B cell (primary cell): ENCODE measurements at regions not wholly inside any gene's neighbourhood (a gene's known extent, or its start where the extent isn't known, plus 50 kb on each side); places are given as distances from the start of the nearest gene placed in this dataset.

Source experiments
- ATAC-seq: fragments of 200-7000 bp; cut with Tn5 transposase; one replicate; pipeline ENCODE4 v1.10.0; 2021; ENCODE audit warnings: low read depth, mild to moderate bottlenecking, moderate number of reproducible peaks, moderate library complexity
- CTCF ChIA-PET: fragments of 350-600 bp; sonication (Branson Sonifier 250); formaldehyde crosslinking; loops from one replicate; lab custom pipeline; 2021; ENCODE audit warnings: antibody characterized with exemption, inconsistent platforms; lab: Charles Lee
- POLR2A ChIA-PET: fragments of 350-600 bp; sonication (Branson Sonifier 250); formaldehyde crosslinking; loops from one replicate; lab custom pipeline; 2021; ENCODE audit warnings: antibody characterized with exemption; lab: Charles Lee
- DNase-seq: peaks from one replicate; pipeline ENCODE4 v3.0.0; 2013
- H2AFZ ChIP-seq: 2 replicates; pipeline ENCODE4 v1.6.1; 2012; ENCODE audit warnings: mild to moderate bottlenecking, low read depth, low read length; ENCODE audit not compliant: insufficient read depth, poor library complexity, severe bottlenecking
- H3K27ac ChIP-seq, 2 donors: 1 replicate in 1 of 2; 2 replicates in 1 of 2; pipeline ENCODE4 v1.5.1; 2012 to 2013; ENCODE audit warnings: low read length in 2 of 2, mild to moderate bottlenecking in 2 of 2, moderate library complexity in 1 of 2
- H3K27me3 ChIP-seq, 4 experiments: fragments of 200-600 bp in 1 of 4; sonication (generic) in 1 of 4; replicated peaks in 1 of 4; 1 replicate in 2 of 4; 2 replicates in 2 of 4; pipeline versions ENCODE4 v1.6.1 to v1.7.0; 2013 to 2016; ENCODE audit warnings: low read length in 3 of 4, mild to moderate bottlenecking in 2 of 4, mixed read lengths in 1 of 4, moderate library complexity in 1 of 4; ENCODE audit not compliant: insufficient read depth in 4 of 4, control insufficient read depth in 3 of 4; ENCODE audit errors: control extremely low read depth in 1 of 4
- H3K36me3 ChIP-seq, 2 experiments: replicated peaks in 1 of 2; 1 replicate in 1 of 2; 2 replicates in 1 of 2; pipeline versions ENCODE4 v1.6.1 to v1.7.1; 2013; ENCODE audit warnings: low read length in 1 of 2; ENCODE audit not compliant: insufficient read depth in 2 of 2, control insufficient read depth in 1 of 2; ENCODE audit errors: control extremely low read depth in 1 of 2, extremely low read depth in 1 of 2
- H3K4me1 ChIP-seq, 2 donors: fragments of 200-600 bp in 1 of 2; sonication (generic) in 1 of 2; 1 replicate in 1 of 2; 2 replicates in 1 of 2; pipeline versions ENCODE4 v1.5.1 to v1.6.1; 2013 to 2017; ENCODE audit warnings: low read length in 2 of 2; ENCODE audit not compliant: control insufficient read depth in 2 of 2, insufficient read depth in 2 of 2
- H3K4me2 ChIP-seq: replicated peaks from 2 replicates; pipeline ENCODE3; 2012; ENCODE audit warnings: mild to moderate bottlenecking, low read depth, low read length; ENCODE audit not compliant: poor library complexity, severe bottlenecking
- H3K4me3 ChIP-seq, 5 experiments: fragments of 200-600 bp in 1 of 5; sonication (generic) in 1 of 5; 1 replicate in 3 of 5; 2 replicates in 2 of 5; pipeline versions ENCODE4 v1.5.1 to v1.7.0; 2011 to 2016; ENCODE audit warnings: low read length in 4 of 5, mild to moderate bottlenecking in 4 of 5, low read depth in 2 of 5, control low read depth in 1 of 5, moderate library complexity in 1 of 5; ENCODE audit not compliant: insufficient read depth in 1 of 5; ENCODE audit errors: control extremely low read depth in 1 of 5, extremely low read depth in 1 of 5
- H3K79me2 ChIP-seq: fragments of 200-600 bp; sonication (generic); one replicate; pipeline ENCODE4 v1.6.0; 2016; ENCODE audit warnings: low read length; ENCODE audit not compliant: control insufficient read depth, insufficient read depth
- H3K9ac ChIP-seq: fragments of 200-600 bp; sonication (generic); 2 replicates; pipeline ENCODE4 v1.6.1; 2017; ENCODE audit warnings: mild to moderate bottlenecking, low read length, moderate library complexity
- H3K9me3 ChIP-seq, 3 donors: one replicate each; pipeline versions ENCODE4 v1.6.1 to v1.7.1; 2013; ENCODE audit warnings: low read length in 2 of 3; ENCODE audit not compliant: control insufficient read depth in 2 of 3, insufficient read depth in 1 of 3; ENCODE audit errors: control extremely low read depth in 1 of 3
- H4K20me1 ChIP-seq: 2 replicates; pipeline ENCODE4 v1.6.0; 2012; ENCODE audit warnings: mild to moderate bottlenecking, low read length; ENCODE audit not compliant: insufficient read depth, control insufficient read depth, poor library complexity, severe bottlenecking
- H3K27ac Mint-ChIP-seq: one replicate; pipeline ENCODE4 v1.8.0; 2021; ENCODE audit warnings: mixed read lengths
- H3K27me3 Mint-ChIP-seq: one replicate; pipeline ENCODE4 v1.8.0; 2021; ENCODE audit warnings: mixed read lengths
- H3K4me1 Mint-ChIP-seq: one replicate; pipeline ENCODE4 v1.8.0; 2021; ENCODE audit warnings: mixed read lengths
- H3K4me3 Mint-ChIP-seq: one replicate; pipeline ENCODE4 v1.8.0; 2021; ENCODE audit warnings: mixed read lengths
- H3K9me3 Mint-ChIP-seq: one replicate; pipeline ENCODE4 v1.8.0; 2022; ENCODE audit warnings: mixed read lengths; ENCODE audit not compliant: insufficient read depth
- CTCF ChIP-seq: fragments of 200-600 bp; IDR thresholded peaks from one replicate; pipeline ENCODE4 v1.8.0; 2022; ENCODE audit warnings: antibody characterized with exemption, mild to moderate bottlenecking
- EZH2 ChIP-seq: IDR thresholded peaks from 2 replicates; pipeline ENCODE4 v1.6.1; 2012; ENCODE audit warnings: borderline replicate concordance, low read depth, mild to moderate bottlenecking, moderate library complexity, low read length; ENCODE audit not compliant: insufficient read depth, poor library complexity, severe bottlenecking
- WGBS: methylation state at CpG from one replicate; pipeline ENCODE4 v1.1.5; 2013; ENCODE audit warnings: missing lambda C conversion rate; ENCODE audit not compliant: insufficient coverage; 5-methylcytosine and 5-hydroxymethylcytosine counted together
- intact Hi-C: fragments of 100-400 bp; cut with micrococcal nuclease; formaldehyde crosslinking; loops from one replicate; pipeline ENCODE4 v1.10.0; 2022

- no peaks in the 10 kb centered on the region for H3K36me3 ChIP-seq
- TF ChIP-seq CTCF (no peak), EZH2 (no peak)
- Mint-ChIP-seq H3K27me3 (peaks cover 22% of the 10 kb centered on the region), H3K4me1 (no peaks in the 10 kb centered on the region), H3K9me3 (no peaks in the 10 kb centered on the region), H3K4me3 (no peak overlapping the region), H3K27ac (no peak overlapping the region)
- no peak overlapping the region for H2AFZ ChIP-seq
- no peak overlapping the region for H3K27ac ChIP-seq
- ChIA-PET POLR2A (no interaction called here), CTCF (no interaction called here)
- ATAC-seq (no peak), DNase-seq (no peak)
- H3K4me1 ChIP-seq, result no peaks in the 10 kb centered on the region
- no peak overlapping the region for H3K4me3 ChIP-seq
- H3K27me3 ChIP-seq, result no peaks in the 10 kb centered on the region
- no peaks in the 10 kb centered on the region for H3K79me2 ChIP-seq
- intact Hi-C loops, result no loop called here
- no peaks in the 10 kb centered on the region for H4K20me1 ChIP-seq
- H3K9me3 ChIP-seq, result no peaks in the 10 kb centered on the region
- WGBS, result 67% methylated on average over 1 of the region's 5 CpGs
- no peak overlapping the region for H3K4me2 ChIP-seq
- no peak overlapping the region for H3K9ac ChIP-seq
These were observed 250.4 kb downstream of the C12orf75 start for GRCh38 chr12:105580821-105581352.

- CTCF ChIA-PET, result no interaction called here
- Mint-ChIP-seq H3K27ac (no peak overlapping the region), H3K4me3 (no peak overlapping the region), H3K9me3 (no peaks in the 10 kb centered on the region), H3K4me1 (no peaks in the 10 kb centered on the region), H3K27me3 (peaks cover 22% of the 10 kb centered on the region)
- POLR2A ChIA-PET, result no interaction called here
- Histone ChIP-seq H3K4me1 (no peaks in the 10 kb centered on the region), H4K20me1 (no peaks in the 10 kb centered on the region), H2AFZ (no peak overlapping the region), H3K4me3 (no peak overlapping the region), H3K9me3 (no peaks in the 10 kb centered on the region), H3K36me3 (no peaks in the 10 kb centered on the region), H3K79me2 (no peaks in the 10 kb centered on the region), H3K4me2 (no peak overlapping the region), H3K27ac (no peak overlapping the region), H3K9ac (no peak overlapping the region), H3K27me3 (peaks cover 0 to 2% (median 0%) of the 10 kb centered on the region in 4 experiments)
- TF ChIP-seq CTCF (no peak), EZH2 (no peak)
- intact Hi-C loops, result no loop called here
- no peak for DNase-seq
- WGBS, result 100% methylated on average over 1 of the region's 6 CpGs
- ATAC-seq, result no peak
These were observed 250.9 kb downstream of the C12orf75 start for GRCh38 chr12:105581420-105581819.
